WTC11 (cell line): ENCODE measurements at regions not wholly inside any gene's neighbourhood (a gene's known extent, or its start where the extent isn't known, plus 50 kb on each side); places are given as distances from the start of the nearest gene placed in this dataset.

Source experiments
- IRF2 ChIP-seq: sonication (generic); formaldehyde crosslinking; IDR thresholded peaks from 2 replicates; pipeline ENCODE4 v1.8.0; 2022; ENCODE audit warnings: low read depth, missing genetic modification reagents, borderline replicate concordance
- NFYB ChIP-seq: sonication (generic); formaldehyde crosslinking; conservative IDR thresholded peaks from 2 replicates; pipeline ENCODE4 v1.8.0; 2022; ENCODE audit warnings: low read depth, missing genetic modification reagents
- NR3C1 ChIP-seq: sonication (generic); formaldehyde crosslinking; conservative IDR thresholded peaks from 2 replicates; pipeline ENCODE4 v1.8.1; 2023; ENCODE audit warnings: low read depth, mild to moderate bottlenecking, missing genetic modification reagents
- SP1 ChIP-seq: sonication (generic); formaldehyde crosslinking; conservative IDR thresholded peaks from 2 replicates; pipeline ENCODE4 v1.8.1; 2022; ENCODE audit warnings: missing genetic modification reagents
- TEAD4 ChIP-seq: sonication (generic); formaldehyde crosslinking; IDR thresholded peaks from 2 replicates; pipeline ENCODE4 v1.8.0; 2022; ENCODE audit warnings: mild to moderate bottlenecking, missing genetic modification reagents
- ZNF121 ChIP-seq: sonication (generic); formaldehyde crosslinking; IDR thresholded peaks from 2 replicates; pipeline ENCODE4 v1.8.0; 2023; ENCODE audit warnings: missing genetic modification reagents
- TF ChIP-seq, protein P1 (sequence below): fragments of 200-600 bp; IDR thresholded peaks from 2 replicates; pipeline ENCODE4 v1.8.0; 2022; ENCODE audit warnings: antibody characterized with exemption
- TF ChIP-seq, protein P2 (sequence below): sonication (generic); formaldehyde crosslinking; IDR thresholded peaks from 2 replicates; pipeline ENCODE4 v1.8.0; 2022; ENCODE audit warnings: missing genetic modification reagents
- TF ChIP-seq, protein P3 (sequence below): sonication (generic); formaldehyde crosslinking; IDR thresholded peaks from 2 replicates; pipeline ENCODE4 v1.8.1; 2023; ENCODE audit warnings: mild to moderate bottlenecking, missing genetic modification reagents, borderline replicate concordance
- TF ChIP-seq, protein P4 (sequence below): sonication (generic); formaldehyde crosslinking; IDR thresholded peaks from 2 replicates; pipeline ENCODE4 v1.8.0; 2022; ENCODE audit warnings: mild to moderate bottlenecking, missing genetic modification reagents
- TF ChIP-seq, protein P5 (sequence below): sonication (generic); formaldehyde crosslinking; IDR thresholded peaks from 2 replicates; pipeline ENCODE4 v1.8.0; 2023; ENCODE audit warnings: missing genetic modification reagents
- TF ChIP-seq, protein P6 (sequence below): sonication (generic); formaldehyde crosslinking; IDR thresholded peaks from 2 replicates; pipeline ENCODE4 v1.8.0; 2022; ENCODE audit warnings: mild to moderate bottlenecking, missing genetic modification reagents
- TF ChIP-seq, protein P7 (sequence below): sonication (generic); formaldehyde crosslinking; conservative IDR thresholded peaks from 2 replicates; pipeline ENCODE4 v1.8.1; 2023; ENCODE audit warnings: mild to moderate bottlenecking, low read depth, missing genetic modification reagents, moderate library complexity

DNA sequence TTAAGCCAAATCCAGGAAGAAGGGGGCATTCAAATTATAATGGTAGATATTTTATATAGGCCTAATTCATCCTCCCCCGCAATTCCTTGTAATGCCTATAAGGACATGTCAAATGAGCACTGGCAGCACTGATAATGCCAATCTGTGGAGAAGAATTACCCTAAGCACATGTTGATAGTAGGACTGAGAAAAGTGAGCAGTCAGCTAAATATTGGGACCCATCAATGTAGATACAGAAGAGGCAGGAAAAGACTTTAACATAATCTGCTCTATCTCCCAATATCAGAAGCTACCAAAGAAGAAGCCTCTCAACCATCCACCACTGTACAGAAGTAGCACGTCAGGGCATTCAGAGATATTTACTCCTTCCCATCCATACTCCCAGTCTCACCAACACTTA is 101.3 kb upstream of the REG3A start:
- TF ChIP-seq NFYB (CRISPR knock-in tag), result no peak
- TF ChIP-seq, protein P1, sequence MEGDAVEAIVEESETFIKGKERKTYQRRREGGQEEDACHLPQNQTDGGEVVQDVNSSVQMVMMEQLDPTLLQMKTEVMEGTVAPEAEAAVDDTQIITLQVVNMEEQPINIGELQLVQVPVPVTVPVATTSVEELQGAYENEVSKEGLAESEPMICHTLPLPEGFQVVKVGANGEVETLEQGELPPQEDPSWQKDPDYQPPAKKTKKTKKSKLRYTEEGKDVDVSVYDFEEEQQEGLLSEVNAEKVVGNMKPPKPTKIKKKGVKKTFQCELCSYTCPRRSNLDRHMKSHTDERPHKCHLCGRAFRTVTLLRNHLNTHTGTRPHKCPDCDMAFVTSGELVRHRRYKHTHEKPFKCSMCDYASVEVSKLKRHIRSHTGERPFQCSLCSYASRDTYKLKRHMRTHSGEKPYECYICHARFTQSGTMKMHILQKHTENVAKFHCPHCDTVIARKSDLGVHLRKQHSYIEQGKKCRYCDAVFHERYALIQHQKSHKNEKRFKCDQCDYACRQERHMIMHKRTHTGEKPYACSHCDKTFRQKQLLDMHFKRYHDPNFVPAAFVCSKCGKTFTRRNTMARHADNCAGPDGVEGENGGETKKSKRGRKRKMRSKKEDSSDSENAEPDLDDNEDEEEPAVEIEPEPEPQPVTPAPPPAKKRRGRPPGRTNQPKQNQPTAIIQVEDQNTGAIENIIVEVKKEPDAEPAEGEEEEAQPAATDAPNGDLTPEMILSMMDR, result no peak
- TF ChIP-seq, protein P2, sequence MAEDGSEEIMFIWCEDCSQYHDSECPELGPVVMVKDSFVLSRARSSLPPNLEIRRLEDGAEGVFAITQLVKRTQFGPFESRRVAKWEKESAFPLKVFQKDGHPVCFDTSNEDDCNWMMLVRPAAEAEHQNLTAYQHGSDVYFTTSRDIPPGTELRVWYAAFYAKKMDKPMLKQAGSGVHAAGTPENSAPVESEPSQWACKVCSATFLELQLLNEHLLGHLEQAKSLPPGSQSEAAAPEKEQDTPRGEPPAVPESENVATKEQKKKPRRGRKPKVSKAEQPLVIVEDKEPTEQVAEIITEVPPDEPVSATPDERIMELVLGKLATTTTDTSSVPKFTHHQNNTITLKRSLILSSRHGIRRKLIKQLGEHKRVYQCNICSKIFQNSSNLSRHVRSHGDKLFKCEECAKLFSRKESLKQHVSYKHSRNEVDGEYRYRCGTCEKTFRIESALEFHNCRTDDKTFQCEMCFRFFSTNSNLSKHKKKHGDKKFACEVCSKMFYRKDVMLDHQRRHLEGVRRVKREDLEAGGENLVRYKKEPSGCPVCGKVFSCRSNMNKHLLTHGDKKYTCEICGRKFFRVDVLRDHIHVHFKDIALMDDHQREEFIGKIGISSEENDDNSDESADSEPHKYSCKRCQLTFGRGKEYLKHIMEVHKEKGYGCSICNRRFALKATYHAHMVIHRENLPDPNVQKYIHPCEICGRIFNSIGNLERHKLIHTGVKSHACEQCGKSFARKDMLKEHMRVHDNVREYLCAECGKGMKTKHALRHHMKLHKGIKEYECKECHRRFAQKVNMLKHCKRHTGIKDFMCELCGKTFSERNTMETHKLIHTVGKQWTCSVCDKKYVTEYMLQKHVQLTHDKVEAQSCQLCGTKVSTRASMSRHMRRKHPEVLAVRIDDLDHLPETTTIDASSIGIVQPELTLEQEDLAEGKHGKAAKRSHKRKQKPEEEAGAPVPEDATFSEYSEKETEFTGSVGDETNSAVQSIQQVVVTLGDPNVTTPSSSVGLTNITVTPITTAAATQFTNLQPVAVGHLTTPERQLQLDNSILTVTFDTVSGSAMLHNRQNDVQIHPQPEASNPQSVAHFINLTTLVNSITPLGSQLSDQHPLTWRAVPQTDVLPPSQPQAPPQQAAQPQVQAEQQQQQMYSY (CRISPR knock-in tag), result no peak
- TF ChIP-seq TEAD4 (CRISPR knock-in tag), result no peak
- TF ChIP-seq, protein P3, sequence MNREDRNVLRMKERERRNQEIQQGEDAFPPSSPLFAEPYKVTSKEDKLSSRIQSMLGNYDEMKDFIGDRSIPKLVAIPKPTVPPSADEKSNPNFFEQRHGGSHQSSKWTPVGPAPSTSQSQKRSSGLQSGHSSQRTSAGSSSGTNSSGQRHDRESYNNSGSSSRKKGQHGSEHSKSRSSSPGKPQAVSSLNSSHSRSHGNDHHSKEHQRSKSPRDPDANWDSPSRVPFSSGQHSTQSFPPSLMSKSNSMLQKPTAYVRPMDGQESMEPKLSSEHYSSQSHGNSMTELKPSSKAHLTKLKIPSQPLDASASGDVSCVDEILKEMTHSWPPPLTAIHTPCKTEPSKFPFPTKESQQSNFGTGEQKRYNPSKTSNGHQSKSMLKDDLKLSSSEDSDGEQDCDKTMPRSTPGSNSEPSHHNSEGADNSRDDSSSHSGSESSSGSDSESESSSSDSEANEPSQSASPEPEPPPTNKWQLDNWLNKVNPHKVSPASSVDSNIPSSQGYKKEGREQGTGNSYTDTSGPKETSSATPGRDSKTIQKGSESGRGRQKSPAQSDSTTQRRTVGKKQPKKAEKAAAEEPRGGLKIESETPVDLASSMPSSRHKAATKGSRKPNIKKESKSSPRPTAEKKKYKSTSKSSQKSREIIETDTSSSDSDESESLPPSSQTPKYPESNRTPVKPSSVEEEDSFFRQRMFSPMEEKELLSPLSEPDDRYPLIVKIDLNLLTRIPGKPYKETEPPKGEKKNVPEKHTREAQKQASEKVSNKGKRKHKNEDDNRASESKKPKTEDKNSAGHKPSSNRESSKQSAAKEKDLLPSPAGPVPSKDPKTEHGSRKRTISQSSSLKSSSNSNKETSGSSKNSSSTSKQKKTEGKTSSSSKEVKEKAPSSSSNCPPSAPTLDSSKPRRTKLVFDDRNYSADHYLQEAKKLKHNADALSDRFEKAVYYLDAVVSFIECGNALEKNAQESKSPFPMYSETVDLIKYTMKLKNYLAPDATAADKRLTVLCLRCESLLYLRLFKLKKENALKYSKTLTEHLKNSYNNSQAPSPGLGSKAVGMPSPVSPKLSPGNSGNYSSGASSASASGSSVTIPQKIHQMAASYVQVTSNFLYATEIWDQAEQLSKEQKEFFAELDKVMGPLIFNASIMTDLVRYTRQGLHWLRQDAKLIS (CRISPR knock-in tag), result no peak
- no peak for TF ChIP-seq NR3C1 (CRISPR knock-in tag)
- TF ChIP-seq, protein P4, sequence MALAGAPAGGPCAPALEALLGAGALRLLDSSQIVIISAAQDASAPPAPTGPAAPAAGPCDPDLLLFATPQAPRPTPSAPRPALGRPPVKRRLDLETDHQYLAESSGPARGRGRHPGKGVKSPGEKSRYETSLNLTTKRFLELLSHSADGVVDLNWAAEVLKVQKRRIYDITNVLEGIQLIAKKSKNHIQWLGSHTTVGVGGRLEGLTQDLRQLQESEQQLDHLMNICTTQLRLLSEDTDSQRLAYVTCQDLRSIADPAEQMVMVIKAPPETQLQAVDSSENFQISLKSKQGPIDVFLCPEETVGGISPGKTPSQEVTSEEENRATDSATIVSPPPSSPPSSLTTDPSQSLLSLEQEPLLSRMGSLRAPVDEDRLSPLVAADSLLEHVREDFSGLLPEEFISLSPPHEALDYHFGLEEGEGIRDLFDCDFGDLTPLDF (CRISPR knock-in tag), result no peak
- TF ChIP-seq, protein P5, sequence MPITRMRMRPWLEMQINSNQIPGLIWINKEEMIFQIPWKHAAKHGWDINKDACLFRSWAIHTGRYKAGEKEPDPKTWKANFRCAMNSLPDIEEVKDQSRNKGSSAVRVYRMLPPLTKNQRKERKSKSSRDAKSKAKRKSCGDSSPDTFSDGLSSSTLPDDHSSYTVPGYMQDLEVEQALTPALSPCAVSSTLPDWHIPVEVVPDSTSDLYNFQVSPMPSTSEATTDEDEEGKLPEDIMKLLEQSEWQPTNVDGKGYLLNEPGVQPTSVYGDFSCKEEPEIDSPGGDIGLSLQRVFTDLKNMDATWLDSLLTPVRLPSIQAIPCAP (CRISPR knock-in tag), result no peak
- TF ChIP-seq ZNF121 (CRISPR knock-in tag), result no peak
- TF ChIP-seq, protein P6, sequence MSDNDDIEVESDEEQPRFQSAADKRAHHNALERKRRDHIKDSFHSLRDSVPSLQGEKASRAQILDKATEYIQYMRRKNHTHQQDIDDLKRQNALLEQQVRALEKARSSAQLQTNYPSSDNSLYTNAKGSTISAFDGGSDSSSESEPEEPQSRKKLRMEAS (CRISPR knock-in tag), result no peak
- TF ChIP-seq, protein P7, sequence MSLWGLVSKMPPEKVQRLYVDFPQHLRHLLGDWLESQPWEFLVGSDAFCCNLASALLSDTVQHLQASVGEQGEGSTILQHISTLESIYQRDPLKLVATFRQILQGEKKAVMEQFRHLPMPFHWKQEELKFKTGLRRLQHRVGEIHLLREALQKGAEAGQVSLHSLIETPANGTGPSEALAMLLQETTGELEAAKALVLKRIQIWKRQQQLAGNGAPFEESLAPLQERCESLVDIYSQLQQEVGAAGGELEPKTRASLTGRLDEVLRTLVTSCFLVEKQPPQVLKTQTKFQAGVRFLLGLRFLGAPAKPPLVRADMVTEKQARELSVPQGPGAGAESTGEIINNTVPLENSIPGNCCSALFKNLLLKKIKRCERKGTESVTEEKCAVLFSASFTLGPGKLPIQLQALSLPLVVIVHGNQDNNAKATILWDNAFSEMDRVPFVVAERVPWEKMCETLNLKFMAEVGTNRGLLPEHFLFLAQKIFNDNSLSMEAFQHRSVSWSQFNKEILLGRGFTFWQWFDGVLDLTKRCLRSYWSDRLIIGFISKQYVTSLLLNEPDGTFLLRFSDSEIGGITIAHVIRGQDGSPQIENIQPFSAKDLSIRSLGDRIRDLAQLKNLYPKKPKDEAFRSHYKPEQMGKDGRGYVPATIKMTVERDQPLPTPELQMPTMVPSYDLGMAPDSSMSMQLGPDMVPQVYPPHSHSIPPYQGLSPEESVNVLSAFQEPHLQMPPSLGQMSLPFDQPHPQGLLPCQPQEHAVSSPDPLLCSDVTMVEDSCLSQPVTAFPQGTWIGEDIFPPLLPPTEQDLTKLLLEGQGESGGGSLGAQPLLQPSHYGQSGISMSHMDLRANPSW (CRISPR knock-in tag), result no peak
- no peak for TF ChIP-seq SP1
- TF ChIP-seq IRF2 (CRISPR knock-in tag), result no peak
